AG09319 (cell line): ENCODE measurements at regions not wholly inside any gene's neighbourhood (a gene's known extent, or its start where the extent isn't known, plus 50 kb on each side); places are given as distances from the start of the nearest gene placed in this dataset.

Source experiments
- DNase-seq: peaks from one replicate; pipeline ENCODE4 v3.0.0-alpha.2; 2010; ENCODE audit warnings: low read depth; ENCODE audit errors: extremely low read depth
- TF ChIP-seq, protein P1 (sequence below): IDR thresholded peaks from 2 replicates; pipeline ENCODE4 v1.5.1; 2011; ENCODE audit warnings: low read depth, mild to moderate bottlenecking, inconsistent platforms, low read length, moderate library complexity

DNA sequence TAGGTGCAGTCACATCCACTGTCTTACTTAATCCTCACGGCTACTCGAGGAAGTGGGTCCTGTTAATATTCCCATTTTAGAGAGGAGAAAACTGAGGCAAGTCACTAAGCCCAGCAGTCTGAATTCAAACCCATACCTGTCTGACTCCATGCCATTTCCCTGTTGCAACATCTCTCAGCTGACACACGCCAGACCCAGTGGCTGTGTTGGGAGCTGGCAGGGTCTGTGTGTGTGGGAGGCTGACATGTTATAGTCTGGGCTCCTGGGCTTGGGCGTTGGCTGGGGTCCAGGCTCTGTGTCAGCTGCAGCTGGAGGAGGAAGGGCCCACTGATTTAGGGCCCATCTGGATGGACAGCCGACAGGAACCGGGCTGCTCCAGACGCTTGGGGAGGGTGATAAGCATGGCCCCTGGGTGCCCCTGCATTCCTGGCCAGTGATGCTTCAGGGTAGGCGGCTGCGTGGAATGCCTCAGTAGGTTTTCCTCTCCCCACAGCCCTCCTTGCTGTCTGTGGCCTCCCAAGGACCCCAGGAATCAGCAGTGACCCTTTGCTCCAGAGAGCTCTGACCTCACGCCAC lies 562.5 kb downstream of the MN1 start:
- peak; percentile 87 for DNase-seq

DNA sequence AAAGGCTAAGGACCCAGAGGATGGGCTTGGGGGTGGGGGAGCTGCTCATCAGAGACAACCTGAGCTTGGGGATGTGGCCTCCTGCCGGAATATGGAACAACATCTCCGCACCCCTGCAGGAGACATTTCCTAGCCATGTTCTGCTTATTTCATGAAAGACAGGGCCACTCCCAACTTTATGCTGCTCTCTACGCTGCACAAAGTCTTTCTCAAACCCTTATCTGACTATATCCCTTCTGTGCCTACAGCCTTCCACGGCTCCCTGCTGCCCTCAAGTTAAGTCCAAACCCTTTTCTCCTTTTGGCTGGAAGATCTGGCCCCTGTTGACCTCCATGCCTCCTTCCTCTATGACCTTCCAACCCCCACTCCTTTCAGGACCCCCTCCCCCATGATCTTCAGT lies 562.0 kb downstream of the MN1 start:
- TF ChIP-seq, protein P1, sequence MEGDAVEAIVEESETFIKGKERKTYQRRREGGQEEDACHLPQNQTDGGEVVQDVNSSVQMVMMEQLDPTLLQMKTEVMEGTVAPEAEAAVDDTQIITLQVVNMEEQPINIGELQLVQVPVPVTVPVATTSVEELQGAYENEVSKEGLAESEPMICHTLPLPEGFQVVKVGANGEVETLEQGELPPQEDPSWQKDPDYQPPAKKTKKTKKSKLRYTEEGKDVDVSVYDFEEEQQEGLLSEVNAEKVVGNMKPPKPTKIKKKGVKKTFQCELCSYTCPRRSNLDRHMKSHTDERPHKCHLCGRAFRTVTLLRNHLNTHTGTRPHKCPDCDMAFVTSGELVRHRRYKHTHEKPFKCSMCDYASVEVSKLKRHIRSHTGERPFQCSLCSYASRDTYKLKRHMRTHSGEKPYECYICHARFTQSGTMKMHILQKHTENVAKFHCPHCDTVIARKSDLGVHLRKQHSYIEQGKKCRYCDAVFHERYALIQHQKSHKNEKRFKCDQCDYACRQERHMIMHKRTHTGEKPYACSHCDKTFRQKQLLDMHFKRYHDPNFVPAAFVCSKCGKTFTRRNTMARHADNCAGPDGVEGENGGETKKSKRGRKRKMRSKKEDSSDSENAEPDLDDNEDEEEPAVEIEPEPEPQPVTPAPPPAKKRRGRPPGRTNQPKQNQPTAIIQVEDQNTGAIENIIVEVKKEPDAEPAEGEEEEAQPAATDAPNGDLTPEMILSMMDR, result no peak
- DNase-seq, result no peak

More for the DNA sequence above, 562.5 kb downstream of the MN1 start:
- TF ChIP-seq, protein P1, result no peak

DNA sequence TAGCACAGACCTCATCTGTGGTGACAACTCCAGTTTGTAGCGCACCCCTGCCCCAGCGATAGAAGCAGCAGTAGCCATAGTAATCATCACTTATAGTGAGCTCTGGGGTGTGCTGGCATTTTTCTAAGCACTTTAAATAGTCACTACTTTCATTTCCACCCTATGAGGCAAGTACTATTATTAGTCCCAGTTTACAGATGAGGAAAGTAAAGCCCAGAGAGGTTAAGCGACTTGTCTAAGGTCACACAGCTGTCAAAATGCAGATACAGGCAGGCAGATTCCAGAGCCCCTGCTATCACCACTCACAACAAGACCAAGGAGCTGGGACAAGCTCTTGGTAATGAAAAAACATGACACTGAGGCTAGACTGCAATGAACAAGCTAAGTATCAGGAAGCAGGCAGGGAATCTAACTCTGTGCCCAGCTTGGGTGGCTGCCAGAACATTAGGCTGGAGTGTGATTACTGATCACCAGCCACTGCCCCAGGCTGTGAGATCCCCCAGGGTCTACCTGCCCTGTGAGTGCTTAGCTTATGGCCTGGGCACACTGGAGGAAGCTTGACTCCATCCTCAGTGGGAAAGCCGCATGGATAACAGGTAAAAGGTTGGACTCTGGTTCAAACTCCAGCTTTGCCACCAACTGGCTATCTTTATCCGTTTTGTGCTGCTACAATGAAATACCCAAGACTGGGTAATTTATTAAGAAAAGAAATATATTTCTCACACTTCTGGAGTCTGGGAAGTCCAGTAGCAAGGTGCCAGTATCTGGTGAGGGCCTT lies 561.1 kb downstream of the MN1 start:
- DNase-seq, result no peak
- TF ChIP-seq, protein P1, result no peak

DNA sequence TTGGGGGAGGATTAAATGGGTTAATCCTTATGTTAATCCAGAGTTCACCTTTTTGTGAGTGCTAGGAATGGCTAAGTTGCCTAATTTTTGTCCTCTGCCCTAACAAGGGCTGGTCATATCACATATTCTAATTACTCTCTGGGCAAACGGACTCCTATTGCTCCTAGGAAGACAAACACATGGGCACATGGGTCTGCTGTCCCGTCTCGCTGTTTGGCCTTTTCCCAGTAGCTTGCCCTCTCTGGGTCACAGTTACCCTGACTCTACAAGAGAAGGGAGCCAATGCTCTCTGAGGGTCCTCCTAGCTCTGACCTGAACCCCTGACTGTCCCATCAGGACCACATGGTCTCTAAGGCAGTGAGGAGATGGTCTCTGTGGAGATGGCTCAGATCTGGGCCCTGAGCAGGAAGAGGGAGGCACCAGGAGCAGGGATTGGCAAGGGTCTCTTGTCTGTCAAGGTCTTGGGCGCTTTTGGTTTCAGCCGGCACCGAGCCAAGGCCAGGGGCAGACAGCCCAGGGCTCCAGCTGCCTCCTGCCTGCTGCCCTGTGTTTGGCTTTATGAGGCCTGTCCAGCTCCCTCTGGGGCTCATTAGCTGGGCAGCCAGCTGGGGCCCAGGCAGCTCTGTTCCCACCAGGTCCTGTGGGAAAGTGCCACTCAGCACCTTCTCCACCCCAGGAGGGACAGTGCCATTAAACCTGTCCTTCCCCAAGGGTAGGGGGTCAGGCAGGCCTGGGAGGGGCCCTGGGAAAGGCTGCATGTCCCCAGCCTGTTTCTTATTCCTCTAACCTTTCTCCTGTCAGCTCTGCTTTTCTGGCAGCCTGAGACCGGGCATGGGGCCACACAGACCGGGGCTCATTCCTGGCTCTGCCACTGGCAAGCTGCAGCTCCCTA lies 559.9 kb downstream of the MN1 start:
- DNase-seq, result no peak
- TF ChIP-seq, protein P1, result peak; percentile 12

DNA sequence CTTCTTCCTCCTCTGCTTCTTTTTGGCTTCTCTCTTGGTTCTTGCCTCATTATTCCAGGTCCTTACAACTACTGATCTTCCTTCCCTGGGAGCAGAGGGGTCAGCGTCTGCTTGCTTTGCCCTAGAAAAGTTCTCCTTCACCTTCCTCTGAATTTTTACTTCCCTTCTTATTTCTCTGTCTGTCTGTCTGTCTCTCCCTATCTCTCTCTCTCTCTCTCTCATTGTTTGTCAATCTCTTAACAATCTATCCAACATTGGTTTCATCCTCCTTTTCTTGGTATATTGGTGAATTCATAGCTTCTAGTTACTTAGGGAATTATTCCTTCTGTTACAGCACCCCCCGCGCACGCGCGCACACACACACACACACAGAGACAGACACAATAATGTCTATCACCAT lies 559.1 kb downstream of the MN1 start:
- DNase-seq, result no peak
- TF ChIP-seq, protein P1, result no peak

DNA sequence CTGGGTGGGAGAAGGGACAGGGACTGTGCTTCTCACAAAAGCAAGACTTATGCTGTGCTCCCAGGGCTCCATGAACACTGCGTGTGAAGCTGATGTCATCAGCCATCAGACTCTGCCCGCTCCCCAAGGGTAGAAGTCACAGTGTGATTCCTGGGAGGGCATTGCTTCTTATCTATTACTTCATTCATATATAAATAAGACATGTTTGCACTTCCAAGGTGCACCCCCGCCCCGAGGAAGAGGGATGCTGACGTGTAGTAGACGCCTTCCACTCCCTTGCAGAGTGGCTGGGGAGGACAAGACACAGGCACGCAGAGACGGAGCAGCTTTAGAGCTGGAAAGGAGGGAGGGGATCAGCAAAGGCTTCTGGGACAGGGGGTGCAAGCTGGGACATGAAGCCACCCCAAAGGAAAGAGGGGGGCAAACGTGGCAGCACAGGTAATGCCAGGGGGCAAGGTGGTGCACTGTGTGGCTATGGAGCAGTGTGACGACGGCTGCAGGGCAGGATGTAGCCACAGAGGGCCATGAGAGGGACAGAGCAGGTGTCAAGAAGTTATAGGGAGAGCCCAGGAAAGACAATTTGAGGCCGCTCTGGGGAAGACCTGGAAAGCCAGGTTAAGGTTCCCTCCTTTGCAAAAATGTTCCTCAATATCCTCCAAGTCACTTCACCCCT lies 558.5 kb downstream of the MN1 start:
- TF ChIP-seq, protein P1, result no peak
- no peak for DNase-seq
